Caco-2 (cell line): ENCODE measurements at regions not wholly inside any gene's neighbourhood (a gene's known extent, or its start where the extent isn't known, plus 50 kb on each side); places are given as distances from the start of the nearest gene placed in this dataset.

Experiments
- BruUV-seq: library from RNA; stranded (reverse); fragments of 400-500 nt; replicated peaks from 2 replicates; lab custom pipeline; 2021; lab: Mats Ljungman, UMichigan
- CTCF ChIA-PET: fragments of 300-600 bp; sonication (Branson Sonifier 250); formaldehyde crosslinking; loops from one replicate; lab custom pipeline; 2022; ENCODE audit warnings: antibody characterized with exemption; lab: Charles Lee
- POLR2A ChIA-PET: fragments of 300-600 bp; sonication (Branson Sonifier 250); formaldehyde crosslinking; loops from one replicate; lab custom pipeline; 2022; ENCODE audit warnings: antibody characterized with exemption; lab: Charles Lee
- DNase-seq, 2 experiments: peaks; one replicate each; pipeline versions ENCODE4 v3.0.0 to v3.0.0-alpha.2; 2020 to 2022
- H3K27me3 ChIP-seq: replicated peaks from 2 replicates; pipeline ENCODE4 v1.6.0; 2011; ENCODE audit warnings: low read length; ENCODE audit not compliant: control insufficient read depth, insufficient read depth
- H3K36me3 ChIP-seq: 2 replicates; pipeline ENCODE4 v1.5.1; 2011; ENCODE audit warnings: low read length; ENCODE audit not compliant: control insufficient read depth, insufficient read depth
- H3K4me1 ChIP-seq: fragments of 250-450 bp; sonication (Bioruptor Pico); 2 replicates; pipeline ENCODE4 v1.5.1; 2020; ENCODE audit warnings: mild to moderate bottlenecking
- H3K4me3 ChIP-seq: 2 replicates; pipeline ENCODE4 v1.5.1; 2011; ENCODE audit warnings: low read depth, mild to moderate bottlenecking, control low read depth, low read length
- H3K9me3 ChIP-seq: fragments of 250-450 bp; sonication (Bioruptor Pico); 2 replicates; pipeline ENCODE4 v1.5.1; 2020; ENCODE audit warnings: mild to moderate bottlenecking, moderate library complexity
- H3K27ac Mint-ChIP-seq: one replicate; pipeline ENCODE4 v1.8.0; 2022; ENCODE audit warnings: mixed read lengths; ENCODE audit not compliant: unreplicated experiment
- H3K27me3 Mint-ChIP-seq: one replicate; pipeline ENCODE4 v1.8.0; 2022; ENCODE audit warnings: mixed read lengths; ENCODE audit not compliant: insufficient read depth, unreplicated experiment
- H3K36me3 Mint-ChIP-seq: one replicate; pipeline ENCODE4 v1.8.0; 2022; ENCODE audit warnings: mild to moderate bottlenecking, mixed read lengths; ENCODE audit not compliant: insufficient read depth, unreplicated experiment
- H3K4me1 Mint-ChIP-seq: one replicate; pipeline ENCODE4 v1.8.0; 2022; ENCODE audit warnings: low read depth, mixed read lengths; ENCODE audit not compliant: unreplicated experiment
- H3K4me3 Mint-ChIP-seq: one replicate; pipeline ENCODE4 v1.8.0; 2022; ENCODE audit warnings: mild to moderate bottlenecking, moderate library complexity, mixed read lengths; ENCODE audit not compliant: unreplicated experiment
- H3K9me3 Mint-ChIP-seq: one replicate; pipeline ENCODE4 v1.8.0; 2022; ENCODE audit warnings: mixed read lengths; ENCODE audit not compliant: unreplicated experiment
- CTCF ChIP-seq, 2 experiments: fragments of 200-600 bp in 1 of 2; IDR thresholded peaks; 1 replicate in 1 of 2; 2 replicates in 1 of 2; pipeline versions ENCODE4 v1.5.1 to v1.8.0; 2011 to 2022; ENCODE audit warnings: antibody characterized with exemption in 1 of 2, control low read depth in 1 of 2, inconsistent platforms in 1 of 2, low read depth in 1 of 2, low read length in 1 of 2, mild to moderate bottlenecking in 1 of 2, moderate library complexity in 1 of 2; ENCODE audit not compliant: insufficient read depth in 1 of 2, severe bottlenecking in 1 of 2, unreplicated experiment in 1 of 2
- intact Hi-C: fragments of 100-400 bp; cut with micrococcal nuclease; formaldehyde crosslinking; loops from one replicate; pipeline ENCODE4 v1.10.0; 2022; ENCODE audit not compliant: unreplicated experiment

GRCh38 chr9:38254151-38254550 is 138.4 kb upstream of the ALDH1B1 start:
- peaks cover 6% of the 10 kb centered on the region; the same call in 1 of the 2 replicates for H3K4me1 ChIP-seq
- intact Hi-C loops, result no loop called here
- CTCF ChIA-PET, result no interaction called here
- Mint-ChIP-seq H3K36me3 (no peaks in the 10 kb centered on the region), H3K4me1 (peaks cover 16% of the 10 kb centered on the region), H3K4me3 (no peak overlapping the region), H3K27me3 (no peaks in the 10 kb centered on the region), H3K27ac (no peak overlapping the region), H3K9me3 (no peaks in the 10 kb centered on the region)
- POLR2A ChIA-PET, result no interaction called here
- H3K36me3 ChIP-seq, result no peaks in the 10 kb centered on the region
- no TSS peak for BruUV-seq
- no peaks in the 10 kb centered on the region for H3K9me3 ChIP-seq
- DNase-seq, result no peak
- no peak for TF ChIP-seq CTCF (IDR thresholded peaks at IDR 0.05; ENCODE audit: insufficient read depth in 1 of 2, low read depth in 1 of 2, low read length in 1 of 2, severe bottlenecking in 1 of 2, unreplicated experiment in 1 of 2)
- no peak overlapping the region for H3K4me3 ChIP-seq
- H3K27me3 ChIP-seq, result no peaks in the 10 kb centered on the region

GRCh38 chr9:38253200-38253599 is 139.3 kb upstream of the ALDH1B1 start:
- intact Hi-C loops, result no loop called here
- no peak overlapping the region for H3K4me3 Mint-ChIP-seq
- H3K4me1 ChIP-seq, result peaks cover 6% of the 10 kb centered on the region; the same call in 1 of the 2 replicates
- no peak overlapping the region for H3K27ac Mint-ChIP-seq
- H3K4me3 ChIP-seq, result no peak overlapping the region
- no peak for DNase-seq
- H3K36me3 ChIP-seq, result no peaks in the 10 kb centered on the region
- TF ChIP-seq CTCF (IDR thresholded peaks at IDR 0.05; ENCODE audit: insufficient read depth in 1 of 2, low read depth in 1 of 2, low read length in 1 of 2, severe bottlenecking in 1 of 2, unreplicated experiment in 1 of 2), result no peak
- no peaks in the 10 kb centered on the region for H3K9me3 Mint-ChIP-seq
- POLR2A ChIA-PET, result no interaction called here
- BruUV-seq, result no TSS peak
- CTCF ChIA-PET, result no interaction called here
- no peaks in the 10 kb centered on the region for H3K36me3 Mint-ChIP-seq
- H3K27me3 Mint-ChIP-seq, result no peaks in the 10 kb centered on the region
- no peaks in the 10 kb centered on the region for H3K27me3 ChIP-seq
- no peaks in the 10 kb centered on the region for H3K9me3 ChIP-seq
- H3K4me1 Mint-ChIP-seq, result peaks cover 19% of the 10 kb centered on the region

- Mint-ChIP-seq H3K9me3 (no peaks in the 10 kb centered on the region), H3K4me3 (no peak overlapping the region), H3K4me1 (peaks cover 13% of the 10 kb centered on the region), H3K27me3 (no peaks in the 10 kb centered on the region), H3K36me3 (no peaks in the 10 kb centered on the region), H3K27ac (no peak overlapping the region)
- no TSS peak for BruUV-seq
- Histone ChIP-seq H3K4me1 (peaks cover 17% of the 10 kb centered on the region), H3K27me3 (no peaks in the 10 kb centered on the region), H3K4me3 (no peak overlapping the region), H3K36me3 (no peaks in the 10 kb centered on the region), H3K9me3 (no peaks in the 10 kb centered on the region)
- TF ChIP-seq CTCF (IDR thresholded peaks at IDR 0.05; ENCODE audit: insufficient read depth in 1 of 2, low read depth in 1 of 2, low read length in 1 of 2, severe bottlenecking in 1 of 2, unreplicated experiment in 1 of 2), result no peak
- CTCF ChIA-PET, result no interaction called here
- POLR2A ChIA-PET, result no interaction called here
- intact Hi-C loops, result no loop called here
- no peak for DNase-seq
These were observed 141.3 kb upstream of the ALDH1B1 start for GRCh38 chr9:38251036-38251860.
